NAMALWA (cell line): ENCODE measurements at regions not wholly inside any gene's neighbourhood (a gene's known extent, or its start where the extent isn't known, plus 50 kb on each side); places are given as distances from the start of the nearest gene placed in this dataset.
"Not testable (repeated sequence)": the region's sequence is repeated elsewhere in the genome, so short reads cannot be mapped to it uniquely, and the experiment has no call there.

ENCODE experiments used
- DNase-seq: peaks from one replicate; pipeline ENCODE4 v3.0.0-alpha.2; 2015; ENCODE audit warnings: low spot score

DNA sequence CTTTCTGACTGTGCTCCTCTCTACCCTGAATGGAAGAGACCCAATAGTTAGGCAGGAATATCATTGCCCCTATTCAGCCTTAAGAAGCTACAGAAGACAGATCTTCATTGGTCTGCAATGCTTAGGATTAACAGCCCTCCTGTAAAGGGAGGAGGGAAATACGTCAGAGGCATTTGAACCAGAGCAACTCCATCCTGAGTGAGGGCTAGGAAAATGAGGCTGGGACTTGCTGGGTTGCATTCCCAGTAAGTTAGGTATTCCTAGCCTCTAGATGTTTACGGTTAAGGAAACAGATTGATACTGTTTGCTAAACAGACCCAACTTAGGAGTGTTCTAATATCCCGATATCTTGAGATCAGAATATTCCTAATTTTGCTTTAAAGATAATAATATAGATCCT, 63.5 kb downstream of the PCDH18 start:
- no peak for DNase-seq

DNA sequence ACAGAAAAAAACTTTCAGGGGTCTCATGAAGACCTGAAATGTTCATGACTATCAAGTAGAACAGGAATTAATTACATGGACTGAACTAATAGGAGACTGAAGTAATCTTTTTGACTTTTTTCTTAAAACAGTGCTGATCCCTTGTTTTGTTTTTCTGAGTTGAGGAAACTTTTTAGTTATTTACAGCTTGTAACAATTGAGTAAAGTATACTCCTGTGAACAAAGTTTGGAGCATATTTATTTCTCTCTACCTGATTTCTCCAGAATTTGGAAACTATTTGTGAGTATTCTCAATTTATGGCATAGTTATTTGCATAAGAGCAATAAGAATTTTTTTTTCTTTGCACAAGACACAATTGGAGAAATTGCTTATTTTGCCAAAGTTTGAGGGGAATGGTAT, 64.8 kb downstream of the PCDH18 start:
- peak; percentile 2 for DNase-seq

DNA sequence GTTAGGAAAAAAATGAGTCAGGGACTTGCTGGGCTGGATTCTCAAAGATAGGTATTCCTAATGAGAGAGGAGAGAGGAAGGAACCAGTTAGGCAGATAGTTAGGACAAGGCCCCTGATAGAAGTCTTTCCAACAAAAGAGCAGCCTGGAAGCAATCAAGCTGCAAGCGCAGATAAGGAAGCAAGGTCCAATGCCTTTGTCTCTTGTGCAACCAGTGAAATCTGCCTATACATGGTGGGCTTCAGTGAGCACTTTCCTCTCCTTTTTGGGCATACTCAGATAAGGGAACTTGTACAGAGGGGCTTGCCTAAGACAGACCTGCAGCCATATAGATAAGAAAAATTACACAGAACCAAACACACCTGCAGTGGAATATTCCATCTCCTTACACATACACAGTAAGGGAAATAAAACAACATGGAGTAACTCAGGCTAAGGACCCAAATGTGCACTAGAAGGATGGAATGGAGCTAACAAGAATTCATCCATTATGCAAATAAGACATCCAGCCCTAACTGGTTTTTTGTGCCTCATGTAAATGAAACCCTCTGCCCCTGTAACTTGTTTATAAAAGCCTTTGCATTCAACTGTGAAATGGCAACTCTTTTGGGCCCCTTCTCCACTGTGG, 68.8 kb downstream of the PCDH18 start:
- no peak for DNase-seq

DNA sequence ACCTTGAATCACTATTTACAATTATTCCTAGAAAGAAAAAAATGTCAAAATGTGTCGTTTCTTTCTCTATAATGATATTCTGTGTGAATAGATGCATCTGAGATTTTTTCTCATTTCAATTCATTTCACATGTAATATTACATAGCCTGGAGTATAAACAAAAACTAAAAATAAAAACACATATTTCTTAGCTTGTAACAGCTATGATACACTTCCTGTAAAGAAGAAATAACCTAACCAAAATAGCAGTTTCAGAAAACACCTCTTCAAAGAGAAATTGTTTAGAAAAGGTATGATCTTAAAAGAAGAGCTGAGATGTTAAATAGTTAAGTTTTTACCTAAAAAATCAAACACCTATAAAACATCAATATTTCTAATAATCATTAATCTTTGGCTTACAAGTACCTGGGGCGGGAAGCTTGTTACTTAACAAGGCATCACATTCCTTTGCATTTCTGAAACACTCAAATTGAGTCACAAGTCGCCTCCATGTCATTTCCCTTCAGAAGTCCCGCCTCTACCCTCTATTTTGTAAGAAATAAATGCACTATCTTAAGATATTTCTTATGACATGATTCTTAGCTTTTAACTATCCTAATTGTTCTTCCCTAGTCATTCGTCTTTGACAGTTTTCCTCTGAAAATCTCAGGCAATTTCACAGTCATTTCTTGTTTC, 76.5 kb downstream of the PCDH18 start:
- no peak for DNase-seq

DNA sequence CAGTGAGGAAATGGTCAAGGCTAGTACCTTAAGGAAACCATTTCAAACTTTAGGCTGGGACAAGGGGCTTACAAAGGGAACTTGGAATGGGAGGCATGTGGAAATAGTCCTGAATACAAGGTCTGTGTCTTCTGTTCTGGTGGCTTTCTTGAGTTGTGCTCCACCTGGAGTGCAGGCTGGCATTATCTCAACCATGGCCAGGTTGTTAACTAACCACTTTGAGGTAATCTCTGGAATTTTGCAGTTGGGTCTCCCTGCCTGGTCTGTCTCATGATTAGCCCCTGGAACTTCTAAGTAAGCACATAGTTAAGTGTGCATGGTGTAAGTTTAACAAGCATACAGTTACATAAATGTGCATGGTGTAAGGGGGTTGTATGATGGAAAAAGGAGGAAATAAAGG, 77.5 kb downstream of the PCDH18 start:
- DNase-seq = no peak

DNA sequence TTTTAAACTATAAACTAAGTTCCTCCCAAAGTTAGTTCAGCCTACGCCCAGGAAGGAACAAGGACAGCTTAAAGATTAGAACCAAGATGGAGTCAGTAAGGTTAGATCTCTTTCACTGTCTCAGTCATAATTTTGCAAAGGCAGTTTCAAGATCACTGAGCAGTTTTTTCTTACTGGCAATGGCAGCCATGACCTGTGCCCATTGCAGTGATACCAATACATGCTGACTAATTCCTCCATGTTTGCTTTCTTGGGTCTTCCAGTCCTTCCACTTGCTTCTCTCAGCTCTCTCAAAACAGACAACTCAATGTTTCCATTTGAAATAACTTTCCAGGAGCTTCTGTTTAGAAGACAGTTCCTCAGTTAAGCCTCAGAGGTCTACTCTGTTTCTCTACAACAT, 79.5 kb downstream of the PCDH18 start:
- DNase-seq = no peak

DNA sequence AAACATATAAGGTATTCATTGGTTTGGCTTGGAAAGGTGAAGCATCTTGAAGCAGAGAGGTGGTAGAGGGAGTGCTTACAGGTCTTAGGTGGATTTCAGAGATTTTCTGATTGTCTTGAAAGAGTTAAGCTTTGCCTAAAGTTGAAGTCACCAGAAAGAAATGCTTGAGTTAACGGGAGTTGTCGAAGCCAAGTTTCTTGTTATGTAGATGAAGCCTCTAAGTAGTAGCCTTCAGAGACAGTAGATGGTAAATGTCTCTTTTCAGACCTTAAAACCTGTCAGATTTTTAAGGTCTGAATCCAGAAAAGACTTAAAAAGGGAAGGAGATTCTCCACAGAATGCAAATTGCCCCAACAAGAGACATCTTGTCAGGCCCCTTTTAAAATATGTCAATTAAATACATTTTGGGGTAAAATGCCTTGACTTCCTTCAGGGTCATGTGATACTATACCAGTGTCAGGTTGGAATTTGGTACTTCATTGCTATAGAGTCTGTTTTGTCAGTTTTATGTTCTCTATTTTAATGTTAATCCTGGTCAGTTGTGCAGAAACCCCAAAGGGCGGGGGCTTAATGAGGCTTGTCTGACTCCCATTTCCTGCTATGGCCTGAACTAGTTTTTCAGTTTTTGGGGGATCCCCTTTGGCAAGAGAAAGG, 81.0 kb downstream of the PCDH18 start:
- DNase-seq = no peak

DNA sequence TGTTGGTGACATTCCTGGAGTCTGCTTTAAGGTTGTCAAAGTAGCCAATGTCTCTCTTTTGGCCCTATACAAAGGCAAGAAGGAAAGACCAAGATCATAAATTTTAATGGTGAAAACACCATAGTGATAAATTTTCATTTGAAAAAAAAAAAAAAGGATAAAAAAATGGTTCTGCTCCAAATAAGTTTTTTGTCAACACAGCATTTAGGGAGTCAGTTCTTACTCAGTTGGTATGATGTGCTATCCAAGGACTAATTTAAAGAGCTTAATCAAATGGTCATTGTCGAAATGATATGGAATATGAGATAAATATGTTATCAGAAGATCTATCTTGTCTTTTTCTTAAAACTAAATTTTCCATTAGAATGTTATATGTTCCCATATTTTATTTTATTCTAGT, 83.9 kb downstream of the PCDH18 start:
- no peak for DNase-seq

DNA sequence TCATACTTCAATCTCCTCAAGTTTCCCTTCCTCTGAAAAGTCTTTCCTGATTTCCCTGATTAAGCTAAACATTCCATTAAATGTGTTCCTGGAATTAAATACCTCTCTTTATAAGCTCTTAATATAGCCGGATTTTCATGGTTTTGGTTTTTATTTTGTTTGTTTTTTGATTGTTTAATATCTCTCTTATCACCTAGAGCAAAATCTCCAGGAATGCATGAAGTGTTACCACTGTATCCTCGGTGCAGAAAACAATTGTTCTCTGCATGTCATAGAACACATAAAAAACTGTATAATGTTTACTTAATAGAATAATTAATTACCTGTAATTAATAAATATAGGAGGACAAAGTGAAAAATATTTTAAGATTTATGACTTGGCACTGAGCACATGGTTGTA, 86.2 kb downstream of the PCDH18 start:
- no peak for DNase-seq

DNA sequence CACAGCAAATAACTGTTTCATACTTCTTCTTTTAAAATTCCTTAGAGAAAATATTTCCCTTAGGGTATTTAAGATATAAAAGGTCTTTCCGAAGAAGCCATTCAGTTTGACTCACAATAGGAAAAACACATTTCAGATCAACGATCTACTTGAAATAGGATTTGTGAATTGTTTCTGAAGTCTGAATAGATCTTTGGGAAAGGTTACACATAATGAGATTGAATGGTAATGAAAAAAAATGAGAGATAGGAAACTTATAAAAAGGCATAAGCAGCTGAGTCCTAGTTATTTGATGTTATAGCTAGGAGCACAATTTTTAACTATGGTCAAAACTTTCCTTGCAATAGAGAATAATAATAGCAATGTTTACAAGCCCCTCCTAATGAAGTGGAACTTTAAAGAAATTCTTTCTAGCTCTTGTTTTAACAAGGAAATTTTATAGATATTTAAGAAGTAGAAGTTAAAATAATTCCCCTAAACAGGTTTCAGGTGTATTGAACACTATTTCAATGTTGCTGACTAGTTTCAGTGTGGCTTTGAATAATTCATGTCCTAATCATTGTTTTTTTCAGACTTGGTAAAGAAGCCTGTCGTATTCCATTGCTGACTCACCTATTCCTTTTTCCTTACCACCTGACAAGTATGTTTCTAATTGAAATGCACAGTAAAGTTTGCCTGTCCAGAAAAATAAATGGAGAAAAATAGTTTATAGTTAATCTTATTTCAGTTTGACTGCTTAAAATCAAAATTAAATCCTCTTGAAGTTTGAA, 89.1 kb downstream of the PCDH18 start:
- no peak for DNase-seq

DNA sequence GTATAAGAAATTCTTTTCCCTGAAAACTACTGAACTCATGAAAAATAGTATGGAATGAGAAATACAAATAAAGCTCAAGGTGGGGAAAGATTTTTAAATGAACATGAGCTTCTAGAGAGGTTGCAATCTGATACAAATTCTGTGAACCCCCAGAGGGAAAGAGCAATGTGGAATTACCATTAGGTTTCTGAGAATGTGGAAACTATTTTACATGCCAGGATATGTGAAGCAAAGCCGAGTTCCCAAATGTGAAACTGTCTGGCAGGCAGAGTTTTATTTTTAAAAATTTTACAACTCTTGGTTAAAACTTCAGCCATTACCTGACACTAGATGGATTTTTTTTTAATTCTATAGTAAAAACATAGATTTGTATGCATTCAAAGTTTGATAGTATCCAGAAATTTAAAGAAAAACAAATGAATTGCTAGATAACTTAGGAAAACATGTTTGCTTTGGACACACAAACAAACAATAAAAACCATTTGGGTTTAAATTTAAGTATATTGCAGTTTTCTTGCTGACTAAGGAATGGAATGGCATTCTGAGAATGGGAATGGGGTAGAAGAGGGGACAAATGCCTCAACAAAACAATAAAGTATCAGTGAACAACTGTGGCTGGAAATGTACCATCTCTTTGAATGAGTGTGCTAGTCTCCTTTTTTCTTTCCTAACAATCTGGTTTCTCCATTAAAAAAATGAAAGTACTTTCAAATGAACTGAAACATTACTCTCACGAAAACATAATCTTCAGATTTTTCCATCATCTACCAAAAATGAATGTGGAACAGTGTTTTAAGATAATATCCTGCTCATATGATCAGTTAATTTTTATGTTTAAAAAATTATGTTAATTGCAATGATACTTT, 99.6 kb downstream of the PCDH18 start:
- no peak for DNase-seq

DNA sequence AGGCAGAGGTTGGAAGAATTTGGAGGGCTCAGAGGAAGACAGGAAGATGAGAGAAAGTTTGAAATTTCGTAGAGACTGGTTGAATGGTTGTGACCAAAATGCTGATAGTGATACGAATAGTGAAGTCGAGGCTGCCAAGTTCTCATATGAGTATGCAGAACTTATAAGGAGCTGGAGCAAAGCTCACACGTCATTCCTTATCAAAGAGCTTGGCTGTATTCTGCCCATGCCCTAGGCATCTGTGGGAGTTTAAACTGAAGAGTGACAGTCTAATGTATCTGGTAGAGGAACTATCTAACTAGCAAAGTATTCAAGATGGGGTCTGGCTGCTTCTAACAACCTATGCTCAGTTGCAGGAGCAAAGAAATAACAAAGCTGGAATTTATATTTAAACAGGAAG, 102.1 kb downstream of the PCDH18 start:
- DNase-seq = no peak

DNA sequence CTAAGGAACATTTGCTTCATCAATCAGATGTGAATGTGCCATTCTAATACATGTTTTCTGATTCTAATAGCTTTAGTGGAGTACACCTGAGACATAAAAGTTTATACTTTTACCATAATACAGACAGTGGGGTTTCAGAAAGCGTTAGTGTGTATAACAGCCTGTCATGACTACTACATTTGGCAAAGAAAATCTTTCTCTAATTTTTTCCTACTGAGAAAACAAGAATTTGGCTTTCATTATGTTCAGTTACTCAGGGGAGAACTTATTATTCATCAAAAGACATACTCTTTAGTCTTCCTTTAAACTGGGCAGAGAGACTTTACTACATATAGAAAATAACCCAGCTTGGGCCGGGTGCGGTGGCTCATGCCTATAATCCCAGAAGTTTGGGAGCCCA, 104.9 kb downstream of the PCDH18 start:
- no peak for DNase-seq

DNA sequence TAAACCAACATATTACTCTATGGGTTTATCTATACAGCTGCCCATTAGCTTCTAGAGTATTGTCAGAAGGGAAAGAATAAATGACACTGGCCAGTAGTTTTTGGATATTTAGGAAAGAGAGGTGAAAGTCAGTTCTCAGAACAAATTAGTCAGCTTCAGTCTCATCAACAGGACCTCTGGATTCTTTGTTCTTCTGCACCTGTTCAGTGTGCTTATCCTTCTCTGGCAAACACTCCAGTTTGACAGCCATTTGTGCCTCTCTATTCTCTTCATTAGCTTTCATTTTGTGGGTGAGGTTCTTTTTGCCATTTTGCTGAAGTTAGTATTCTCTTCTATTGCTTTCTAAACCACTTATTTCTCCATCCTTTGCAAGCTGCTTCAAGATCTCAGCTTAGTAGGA, 107.0 kb downstream of the PCDH18 start:
- no peak for DNase-seq

DNA sequence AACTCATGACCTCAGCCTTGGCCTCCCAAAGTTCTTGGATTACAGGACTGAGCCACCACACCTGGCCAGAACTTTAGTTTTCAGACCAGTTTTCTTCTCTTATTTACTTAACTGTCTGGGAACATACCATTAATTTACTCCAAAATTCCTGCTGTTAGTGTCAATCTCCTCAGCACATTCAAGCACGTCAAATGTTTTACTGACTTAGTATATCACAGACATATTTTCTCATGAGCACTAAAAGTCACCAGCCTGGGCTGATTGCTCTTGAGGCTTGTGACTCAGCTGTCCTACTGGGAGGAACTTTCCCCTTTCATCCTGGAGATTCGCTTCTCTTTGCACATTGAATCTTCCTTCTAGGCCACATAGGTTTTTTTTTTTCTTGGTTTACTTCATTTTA, 109.6 kb downstream of the PCDH18 start:
- DNase-seq = no peak

DNA sequence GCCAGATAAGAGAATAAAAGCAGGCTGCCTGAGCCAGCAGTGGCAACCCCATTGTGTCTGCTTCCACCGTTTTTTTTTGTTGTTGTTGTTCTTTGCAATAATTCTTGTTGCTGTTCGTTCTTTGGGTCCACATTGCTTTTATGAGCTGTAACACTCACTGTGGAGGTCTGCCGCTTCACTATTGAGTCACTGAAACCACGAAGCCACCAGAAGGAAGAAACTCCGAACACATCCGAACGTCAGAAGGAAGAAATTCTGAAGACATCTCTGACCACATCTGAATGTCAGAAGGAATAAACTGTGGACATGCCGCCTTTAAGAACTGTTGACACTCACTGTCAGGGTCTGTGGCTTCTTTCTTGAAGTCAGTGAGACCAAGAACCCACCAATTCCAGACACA, 110.5 kb downstream of the PCDH18 start:
- DNase-seq = no peak

DNA sequence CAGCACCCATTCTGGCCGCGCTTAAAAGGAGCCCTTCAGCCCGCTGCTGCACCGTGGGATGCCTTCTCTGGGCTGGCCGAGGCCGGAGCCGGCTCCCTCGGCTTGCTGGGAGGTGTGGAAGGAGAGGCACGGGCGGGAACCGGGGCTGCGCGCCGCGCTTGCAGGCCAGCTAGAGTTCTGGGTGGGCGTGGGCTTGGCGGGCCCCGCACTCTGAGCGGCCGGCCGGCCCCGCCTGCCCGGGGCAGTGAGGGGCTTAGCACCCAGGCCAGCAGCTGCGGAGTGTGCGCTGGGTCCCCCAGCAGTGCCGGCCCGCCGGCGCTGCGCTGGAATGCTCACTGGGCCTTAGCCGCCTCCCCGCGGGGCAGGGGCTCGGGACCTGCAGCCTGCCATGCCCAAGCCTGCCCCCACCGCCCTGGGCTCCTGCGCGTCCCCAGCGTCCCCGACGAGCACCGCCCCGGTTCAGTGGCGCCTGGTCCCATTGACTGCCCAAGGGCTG, 111.3 kb downstream of the PCDH18 start:
- no peak for DNase-seq

DNA sequence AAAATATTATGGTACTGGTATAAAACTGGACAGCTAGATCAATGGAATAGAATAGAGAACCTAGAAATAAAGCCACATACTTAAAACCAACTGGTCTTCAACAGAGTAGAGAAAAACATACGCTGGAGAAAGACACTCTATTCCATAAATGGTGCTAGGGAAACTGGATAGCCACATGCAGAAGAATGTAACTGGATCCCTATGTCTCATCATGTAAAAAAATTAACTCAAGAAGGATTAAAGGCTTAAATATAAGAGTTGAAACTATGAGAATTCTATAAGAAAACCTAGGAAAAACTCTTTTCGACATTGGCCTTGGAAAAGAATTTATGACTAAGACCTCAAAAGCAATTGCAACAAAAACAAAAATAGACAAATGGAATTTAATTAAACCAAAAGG, 114.6 kb downstream of the PCDH18 start:
- no peak for DNase-seq

DNA sequence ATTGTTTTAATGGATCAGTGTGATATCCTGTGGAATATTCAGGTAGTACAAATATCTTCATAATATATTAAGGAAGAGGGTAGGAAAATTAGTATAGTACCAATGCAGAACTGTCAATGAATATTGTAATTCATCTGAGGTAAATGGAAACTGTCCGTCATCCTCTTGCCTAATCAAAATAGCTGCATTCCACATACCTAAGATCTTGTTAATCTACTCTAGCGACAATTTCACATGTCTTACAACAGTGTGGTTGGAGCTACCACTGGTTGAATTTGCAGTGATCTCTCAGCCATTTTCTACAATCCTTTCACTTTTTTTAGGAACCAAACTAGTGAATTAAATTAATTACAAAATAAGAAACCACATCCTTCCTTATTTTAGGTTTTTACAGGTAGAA, 117.5 kb downstream of the PCDH18 start:
- no peak for DNase-seq

DNA sequence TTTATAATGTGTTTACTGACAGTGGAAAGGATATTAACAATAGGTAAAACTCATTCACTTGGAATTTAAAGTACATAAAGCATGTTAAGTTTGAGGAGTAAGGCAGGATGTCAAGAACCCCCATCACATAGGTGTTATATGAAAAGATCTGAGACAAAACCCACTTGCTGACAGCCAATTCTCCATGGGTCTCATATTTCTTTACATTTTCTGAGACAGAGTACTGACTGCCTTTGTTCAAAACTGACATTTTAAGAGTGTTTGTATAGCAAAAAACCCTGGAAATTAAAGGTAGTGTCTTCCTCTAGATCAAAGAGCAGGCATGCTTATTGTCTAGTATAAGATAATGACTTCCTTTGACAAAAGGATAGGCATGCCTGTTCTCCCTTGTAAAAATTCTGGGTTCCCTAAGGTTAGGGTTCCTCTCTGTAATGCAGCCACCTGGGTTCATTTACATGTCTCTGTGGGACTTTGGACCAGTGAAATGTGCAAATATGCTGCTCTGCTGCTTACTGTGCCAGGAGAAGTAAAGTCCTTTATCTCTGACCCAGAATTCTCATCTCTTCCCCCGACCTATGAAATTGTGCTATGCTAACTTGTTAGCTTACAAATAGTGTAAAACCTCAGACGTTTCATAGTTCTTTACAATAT, 123.6 kb downstream of the PCDH18 start:
- DNase-seq = no peak

DNA sequence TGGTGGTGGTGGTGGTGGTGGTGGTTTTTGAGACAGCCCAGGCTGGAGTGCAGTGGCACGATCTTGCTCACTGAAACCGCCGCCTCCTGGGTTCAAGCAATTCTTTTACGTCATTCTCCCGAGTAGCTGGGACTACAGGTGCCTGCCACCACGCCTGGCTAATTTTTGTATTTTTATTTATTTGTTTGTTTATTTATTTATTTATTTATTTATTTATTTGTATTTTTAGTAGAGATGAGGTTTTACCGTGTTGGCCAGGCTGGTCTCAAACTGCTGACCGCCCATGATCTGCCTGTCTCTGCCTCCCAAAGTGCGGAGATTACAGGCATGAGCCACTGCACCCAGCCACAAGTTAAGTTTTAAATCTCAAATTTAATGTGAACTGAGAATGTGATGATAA, 126.5 kb downstream of the PCDH18 start:
- DNase-seq = not testable (repeated sequence)
